T-helper 9 cell (primary cell): ENCODE measurements at regions not wholly inside any gene's neighbourhood (a gene's known extent, or its start where the extent isn't known, plus 50 kb on each side); places are given as distances from the start of the nearest gene placed in this dataset.
"Not testable (repeated sequence)": the region's sequence is repeated elsewhere in the genome, so short reads cannot be mapped to it uniquely, and the experiment has no call there.

Experiments
- DNase-seq: peaks from one replicate; pipeline ENCODE4 v3.0.0-alpha.2; 2020

DNA sequence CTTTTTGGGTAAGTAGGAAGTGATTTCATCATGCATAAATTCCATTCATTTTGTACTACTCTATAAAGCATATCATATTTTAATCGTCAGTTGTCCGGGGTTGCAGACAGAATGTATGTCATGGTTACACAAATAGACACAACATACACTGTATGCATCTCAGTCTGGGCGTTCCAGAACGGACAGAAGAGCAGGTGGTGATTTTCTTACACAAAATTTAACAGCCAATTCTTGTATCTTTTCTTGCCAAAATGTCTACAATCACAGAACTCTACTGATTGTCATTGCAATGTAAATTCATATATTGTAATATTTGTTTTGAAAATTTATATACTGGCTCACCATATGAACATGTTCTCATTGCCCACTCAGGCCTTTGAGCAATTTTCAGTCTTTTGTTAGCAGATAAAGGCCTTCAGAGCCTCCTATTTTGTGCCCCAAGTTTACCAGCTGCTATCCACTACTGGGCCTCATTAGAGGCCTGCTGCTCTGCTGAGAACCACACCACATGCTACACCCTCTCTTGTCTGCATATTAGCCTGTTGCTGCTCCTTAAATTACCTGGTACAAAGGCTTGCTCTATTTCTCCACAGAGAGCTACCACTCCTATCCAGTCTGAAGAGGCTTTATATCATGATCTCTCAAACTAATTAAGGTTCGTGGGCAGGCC is 61.5 kb downstream of the PRDM13 start:
- DNase-seq, result no peak

DNA sequence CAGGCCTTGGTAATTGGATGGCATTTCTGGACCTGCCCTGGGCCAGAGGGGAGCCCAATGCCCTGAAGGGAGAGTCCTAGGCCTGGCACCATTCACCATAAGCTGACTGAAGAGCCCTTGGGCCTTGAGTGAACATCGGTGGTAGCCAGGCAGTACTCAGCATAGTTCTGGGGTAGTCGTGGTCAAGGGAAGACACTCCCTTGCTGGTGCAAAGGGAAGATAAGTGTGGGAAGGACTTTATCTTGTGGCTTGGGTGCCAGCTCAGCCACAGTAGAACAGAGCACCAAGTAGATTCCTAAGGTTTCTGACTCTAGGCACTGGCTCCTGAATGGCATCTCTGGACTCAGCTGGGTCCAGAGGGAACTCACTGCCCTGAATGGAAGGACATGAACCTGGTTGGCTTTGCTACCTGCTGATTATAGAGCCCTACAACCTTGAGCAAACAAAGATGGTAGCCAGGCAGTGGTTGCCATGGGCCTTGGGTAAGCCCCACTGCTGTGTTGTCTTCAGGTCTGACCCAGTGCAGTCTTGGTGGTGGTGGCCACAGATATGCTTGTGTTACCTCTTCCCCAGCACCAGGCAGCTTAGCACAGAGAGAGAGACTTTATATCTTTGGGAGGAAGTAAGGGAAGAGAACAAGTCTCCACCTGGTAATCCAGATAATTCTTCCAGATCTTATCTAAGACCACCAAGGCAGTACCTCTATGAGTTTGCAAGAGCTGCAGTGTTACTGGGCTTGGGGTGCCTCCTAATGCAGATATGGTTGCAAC is 83.5 kb downstream of the PRDM13 start:
- no peak for DNase-seq

DNA sequence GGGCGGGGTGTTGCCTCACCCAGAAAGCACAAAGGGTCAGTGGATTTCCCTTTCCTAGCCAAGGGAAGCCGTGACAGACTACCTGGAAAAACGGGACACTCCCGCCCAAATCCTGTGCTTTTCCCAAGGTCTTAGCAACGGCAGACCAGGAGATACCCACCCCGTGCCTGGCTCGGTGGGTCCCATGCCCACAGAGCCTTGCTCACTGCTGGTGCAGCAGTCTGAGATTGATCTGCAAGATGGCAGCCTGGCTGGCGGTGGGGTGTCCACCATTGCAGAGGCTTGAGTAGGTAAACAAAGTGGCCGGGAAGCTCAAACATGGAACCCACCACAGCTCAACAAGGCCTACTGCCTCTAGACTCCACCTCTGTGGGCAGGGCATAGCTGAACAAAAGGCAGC is 95.7 kb downstream of the PRDM13 start:
- not testable (repeated sequence) for DNase-seq

DNA sequence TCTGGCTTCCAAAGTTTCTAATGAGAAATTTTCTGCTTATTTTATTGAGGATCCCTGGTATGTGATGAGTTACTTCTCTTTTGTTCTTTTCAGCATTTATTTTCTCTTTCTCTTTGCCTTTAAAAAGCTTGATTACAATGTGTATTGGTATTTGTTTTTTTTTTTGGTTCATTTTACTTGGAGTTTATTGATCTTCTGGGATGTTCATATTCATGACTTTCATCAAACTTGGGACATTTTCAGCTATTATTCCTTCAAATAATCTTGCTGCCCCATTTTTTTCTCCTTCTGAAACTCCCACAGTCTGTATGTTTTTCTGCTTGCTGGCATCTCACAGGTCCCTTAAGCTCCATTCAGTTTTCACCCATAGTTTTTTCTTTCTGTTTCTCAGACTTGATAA is 102.4 kb downstream of the PRDM13 start:
- no peak for DNase-seq

DNA sequence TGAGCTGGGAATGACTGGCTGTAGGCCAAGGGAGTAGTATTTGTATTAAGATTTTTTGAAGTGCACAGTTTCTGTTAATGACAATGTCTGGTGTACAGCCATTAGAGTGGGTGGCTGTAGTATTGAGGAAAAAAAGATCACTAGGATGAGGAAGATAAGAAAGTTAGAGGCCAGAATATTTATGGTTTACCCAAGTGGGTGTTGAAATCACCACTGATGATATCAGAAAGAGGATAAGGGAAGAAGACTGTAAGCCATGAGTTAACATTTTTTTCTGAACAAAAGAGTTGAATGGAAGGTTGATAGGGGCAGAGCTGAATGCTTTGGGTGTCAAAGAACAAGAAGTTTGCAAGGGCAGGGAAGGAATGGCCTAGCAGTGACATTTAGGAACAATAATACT is 104.7 kb downstream of the PRDM13 start:
- DNase-seq, result no peak

DNA sequence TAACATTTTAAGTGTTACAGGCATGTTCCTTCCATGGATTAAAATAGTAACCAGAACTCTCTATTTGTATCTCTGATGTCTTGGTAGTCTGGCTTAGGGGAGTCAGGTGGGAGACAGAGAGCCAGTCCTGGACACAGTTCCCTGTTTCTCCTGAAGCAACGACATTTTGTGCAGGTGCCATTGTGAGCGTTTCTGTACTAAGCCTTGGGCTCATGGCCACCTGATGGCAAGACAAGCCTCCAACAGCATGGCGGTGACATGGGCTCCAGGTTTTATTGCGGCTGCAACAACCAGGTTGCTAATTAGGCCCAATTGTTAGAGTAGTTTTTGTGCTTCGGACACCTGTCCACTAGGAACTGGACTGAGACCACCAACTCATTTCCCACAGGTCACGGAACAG is 105.3 kb downstream of the PRDM13 start:
- DNase-seq, result no peak

DNA sequence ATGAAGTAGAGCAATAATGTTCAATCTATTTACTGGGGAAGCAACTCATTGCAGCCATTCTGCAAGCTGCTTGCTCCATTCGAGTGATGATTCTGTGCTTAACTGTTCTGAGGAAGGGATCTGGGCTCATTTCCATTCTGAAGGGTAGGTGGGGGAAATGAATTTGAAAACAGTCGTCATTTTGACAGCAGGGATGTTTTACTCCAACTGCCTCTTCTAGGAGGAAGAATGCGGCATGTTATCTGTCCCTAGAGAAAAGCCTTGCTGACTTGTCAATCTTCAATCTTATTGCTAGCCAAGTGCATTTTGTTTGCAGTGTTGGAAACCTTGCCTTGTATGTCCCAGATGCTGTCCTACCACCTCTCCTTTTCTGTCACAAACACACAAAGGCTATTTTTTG is 105.9 kb downstream of the PRDM13 start:
- no peak for DNase-seq

DNA sequence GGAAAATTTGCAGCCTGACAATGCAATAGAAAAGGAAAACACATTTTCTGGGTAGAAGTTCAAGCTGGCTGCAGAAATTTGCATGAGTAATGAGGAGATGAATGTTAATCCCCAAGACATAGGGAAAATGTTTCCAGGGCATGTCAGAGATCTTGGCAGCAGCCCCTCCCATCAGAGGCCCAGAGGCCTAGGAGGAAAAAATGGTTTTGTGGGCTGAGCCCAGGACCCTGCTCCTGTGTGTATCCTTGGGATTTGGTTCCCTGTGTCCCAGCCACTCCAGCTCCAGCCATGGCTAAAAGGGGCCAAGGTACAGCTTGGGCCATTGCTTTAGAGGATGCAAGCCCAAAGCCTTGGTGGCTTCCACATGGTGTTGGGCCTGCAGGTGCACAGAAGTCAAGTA is 115.4 kb downstream of the PRDM13 start:
- not testable (repeated sequence) for DNase-seq

DNA sequence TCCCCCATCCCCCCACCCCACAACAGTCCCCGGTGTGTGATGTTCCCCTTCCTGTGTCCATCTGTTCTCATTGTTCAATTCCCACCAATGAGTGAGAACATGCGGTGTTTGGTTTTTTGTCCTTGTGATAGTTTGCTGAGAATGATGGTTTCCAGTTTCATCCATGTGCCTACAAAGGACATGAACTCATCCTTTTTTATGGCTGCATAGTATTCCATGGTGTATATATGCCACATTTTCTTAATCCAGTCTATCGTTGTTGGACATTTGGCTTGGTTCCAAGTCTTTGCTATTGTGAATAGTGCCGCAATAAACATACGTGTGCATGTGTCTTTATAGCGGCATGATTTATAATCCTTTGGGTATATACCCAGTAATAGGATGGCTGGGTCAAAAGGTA is 123.6 kb downstream of the PRDM13 start:
- DNase-seq, result not testable (repeated sequence)

DNA sequence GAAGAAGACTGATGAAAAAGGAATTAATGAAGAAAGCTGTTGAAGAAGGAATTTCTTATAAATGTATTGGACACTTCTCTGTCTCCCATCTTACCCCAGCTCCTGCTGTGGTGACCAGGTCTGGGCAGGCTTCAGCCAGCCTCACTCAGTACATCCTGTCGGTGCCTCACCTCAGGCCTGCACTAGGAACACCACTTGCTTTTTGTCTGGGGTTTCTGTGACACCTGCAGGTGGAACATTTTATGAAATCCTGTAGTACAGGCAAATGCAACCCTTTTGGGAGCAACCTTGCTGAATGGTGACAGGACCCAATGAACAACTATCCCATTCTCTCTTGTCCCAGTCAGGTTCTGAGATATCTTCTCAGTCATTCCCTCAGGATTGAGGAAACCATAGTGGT is 129.7 kb downstream of the PRDM13 start:
- no peak for DNase-seq

DNA sequence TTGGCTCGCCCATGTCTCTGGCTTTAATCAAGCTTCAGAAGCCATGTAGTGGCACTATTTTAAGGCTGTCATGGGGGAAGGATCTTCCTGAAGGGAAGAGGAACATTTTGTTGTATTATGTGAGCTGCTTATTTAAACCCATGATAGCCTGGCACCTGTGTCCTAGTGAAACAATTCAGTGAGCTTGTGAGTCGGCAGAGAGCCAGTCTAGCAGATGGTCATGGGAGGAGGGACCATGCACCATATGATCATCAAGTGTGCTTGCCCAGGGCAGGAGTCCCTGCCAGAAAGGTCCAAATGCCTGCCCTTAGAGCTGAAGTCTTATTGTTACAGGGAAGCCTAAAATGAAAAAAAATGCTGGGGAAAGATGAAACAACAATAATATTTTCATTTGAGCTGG is 132.9 kb downstream of the PRDM13 start:
- DNase-seq, result no peak

DNA sequence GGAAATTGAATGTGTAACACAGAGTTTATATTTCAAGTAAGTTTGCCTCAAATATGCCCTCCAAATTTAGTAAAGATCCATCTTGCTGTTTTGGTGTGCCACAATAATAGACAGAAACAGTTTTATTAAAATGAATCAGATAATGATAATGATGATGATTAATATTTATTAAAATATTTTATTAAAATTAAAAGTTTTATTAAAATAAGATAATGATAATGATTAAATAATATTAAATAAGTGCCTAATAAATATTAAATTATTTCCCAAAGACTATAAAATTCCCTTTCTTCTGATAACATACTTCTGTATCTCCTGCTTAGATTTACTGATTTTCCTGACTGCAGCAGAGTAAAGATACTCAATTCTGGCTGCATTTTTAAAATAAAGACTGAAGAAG is 134.5 kb downstream of the PRDM13 start:
- no peak for DNase-seq

DNA sequence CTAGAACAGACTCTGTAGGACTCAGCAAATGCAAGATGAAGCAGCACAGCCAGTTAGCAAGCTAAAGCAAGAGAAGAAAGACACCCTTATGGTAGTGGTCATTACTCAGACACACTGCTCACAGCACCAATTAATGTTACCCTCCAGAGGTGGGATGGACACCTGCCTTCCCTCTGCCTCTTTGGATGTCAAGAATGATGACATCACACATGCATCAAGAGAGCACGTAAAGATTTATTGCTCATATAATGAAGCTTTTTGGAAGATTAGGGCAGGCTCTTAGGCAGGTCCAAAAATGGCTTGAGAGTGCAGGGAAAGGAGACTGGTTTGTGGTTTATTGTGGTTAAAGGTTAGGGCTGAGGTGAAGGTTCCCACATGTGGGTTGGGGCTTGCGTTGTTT is 137.0 kb downstream of the PRDM13 start:
- no peak for DNase-seq

DNA sequence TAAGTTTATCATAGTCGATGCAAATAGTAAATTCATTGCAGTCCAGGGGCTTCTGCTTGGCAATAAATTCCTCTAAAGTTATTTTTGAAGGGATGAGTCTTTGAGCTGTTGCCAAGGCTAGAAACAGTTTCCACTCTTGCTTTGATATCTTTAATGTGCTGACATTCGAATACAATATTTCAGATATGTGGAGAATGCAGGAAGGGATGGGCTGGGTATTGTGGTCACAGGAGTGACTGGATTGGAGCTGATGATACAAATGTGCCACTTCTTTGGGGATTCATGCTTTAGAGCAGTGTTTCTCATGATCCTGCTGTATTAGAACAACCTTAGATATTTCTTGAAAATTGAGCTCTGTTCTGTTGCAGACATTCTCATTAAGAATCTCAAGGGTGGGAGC is 139.0 kb downstream of the PRDM13 start:
- DNase-seq, result no peak

DNA sequence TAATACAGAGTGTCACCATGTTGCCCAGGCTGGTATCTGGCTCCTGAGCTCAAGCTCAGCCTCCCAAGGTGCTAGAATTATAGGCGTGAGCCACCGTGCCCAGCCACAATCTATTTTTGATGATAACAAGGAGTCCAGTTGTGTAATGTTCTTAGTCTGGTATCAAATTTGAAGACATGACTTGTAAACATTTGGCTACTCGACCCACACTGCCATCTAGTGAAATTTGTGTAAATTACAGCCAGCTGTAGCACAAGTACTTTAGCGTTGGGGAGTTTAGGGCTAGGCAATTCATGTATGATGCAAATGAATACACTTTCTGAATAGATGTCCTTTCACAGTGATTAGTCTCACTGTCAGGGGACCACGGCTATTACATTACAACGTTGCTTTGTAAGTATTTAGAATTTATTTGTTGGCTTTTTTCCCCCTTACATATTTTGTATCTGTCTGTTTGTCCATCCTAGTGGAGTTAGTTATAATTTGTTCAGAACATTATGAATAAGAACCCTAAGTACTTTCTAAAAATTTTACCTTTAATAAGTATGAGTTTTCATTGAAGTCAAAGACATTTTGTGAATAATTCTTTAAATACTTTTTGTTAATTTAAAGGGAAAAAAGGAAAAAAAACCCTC is 139.7 kb downstream of the PRDM13 start:
- DNase-seq, result peak; percentile 16

DNA sequence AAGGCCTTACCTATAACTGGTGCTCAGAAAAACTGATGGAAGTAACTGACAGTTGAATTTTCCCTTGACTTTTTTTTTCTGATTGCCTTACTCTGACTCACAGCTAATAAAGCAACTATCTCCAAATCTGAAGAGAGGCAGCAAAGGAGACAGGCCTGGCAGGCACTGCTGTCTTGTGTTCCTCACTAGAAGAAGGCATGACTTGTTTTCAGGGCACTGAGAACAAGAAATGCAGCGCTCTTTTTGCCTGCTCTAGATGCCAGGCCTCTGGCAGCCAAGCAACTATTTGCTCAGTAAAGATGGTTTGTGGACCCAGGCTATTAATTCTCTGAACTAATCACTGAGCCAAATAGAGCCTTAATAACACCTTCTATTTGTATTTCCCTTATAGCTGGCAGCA is 155.1 kb downstream of the PRDM13 start:
- no peak for DNase-seq

DNA sequence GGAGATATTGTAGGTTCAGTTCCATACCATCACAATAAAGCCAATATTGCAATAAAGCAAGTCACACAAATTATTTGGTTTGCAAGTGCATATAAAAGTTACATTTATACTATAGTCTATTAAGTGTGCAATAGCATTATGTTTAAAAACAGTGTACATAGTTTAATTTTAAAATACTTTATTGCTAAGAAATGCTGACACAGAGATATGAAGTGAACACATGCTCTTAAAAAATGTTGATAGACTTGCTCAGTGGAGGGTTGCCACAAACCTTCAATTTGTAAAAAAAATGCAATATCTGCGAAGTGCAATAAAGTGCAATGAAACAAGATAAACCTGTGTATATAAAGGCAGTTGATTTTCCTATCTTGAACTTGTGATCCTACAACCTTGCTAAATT is 161.5 kb downstream of the PRDM13 start:
- no peak for DNase-seq

DNA sequence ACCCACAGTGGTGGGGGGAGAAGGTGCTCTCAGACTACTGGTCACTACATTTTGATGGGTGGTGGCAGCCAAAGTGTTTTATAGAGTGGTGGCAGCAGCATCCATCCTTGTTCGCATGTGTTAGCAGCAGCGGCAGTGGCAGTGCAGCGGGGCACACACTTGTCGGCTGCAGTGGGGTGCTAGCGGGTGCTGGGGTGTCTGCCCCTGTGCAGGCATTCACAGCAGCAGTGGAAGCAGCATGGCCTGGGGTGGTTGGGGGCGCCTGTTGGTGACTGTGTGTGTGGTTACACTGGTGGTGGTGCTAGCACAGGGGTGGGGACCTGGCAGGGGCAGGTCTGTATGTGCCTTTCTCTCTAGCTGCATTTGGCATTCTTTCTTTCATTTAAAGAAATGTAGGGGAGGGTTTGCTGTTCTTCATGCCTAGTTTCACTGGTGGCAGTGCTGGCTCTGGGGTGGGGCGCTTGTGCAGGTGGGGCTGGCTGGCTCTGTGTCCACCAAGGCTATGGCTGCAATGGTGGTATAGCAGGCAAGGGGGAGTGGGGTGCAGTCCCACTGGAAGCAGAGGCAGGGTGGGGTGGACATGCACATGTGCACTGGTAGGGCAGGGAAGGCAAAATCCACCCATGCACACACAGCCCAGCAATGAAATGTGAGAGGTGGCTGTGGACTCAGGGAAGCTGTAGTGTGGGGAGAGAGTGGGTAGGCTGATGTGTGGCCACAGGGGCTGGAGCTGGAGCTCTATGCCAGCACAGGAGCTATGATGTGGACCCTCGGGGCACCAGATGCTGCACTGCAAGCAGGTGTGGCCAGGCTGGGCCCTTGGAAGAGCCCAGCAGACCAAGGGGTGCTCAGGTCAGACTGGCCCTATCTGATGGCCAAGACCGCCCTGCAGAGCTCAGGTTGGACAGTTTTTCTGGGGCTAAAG is 173.3 kb downstream of the PRDM13 start:
- DNase-seq, result no peak

DNA sequence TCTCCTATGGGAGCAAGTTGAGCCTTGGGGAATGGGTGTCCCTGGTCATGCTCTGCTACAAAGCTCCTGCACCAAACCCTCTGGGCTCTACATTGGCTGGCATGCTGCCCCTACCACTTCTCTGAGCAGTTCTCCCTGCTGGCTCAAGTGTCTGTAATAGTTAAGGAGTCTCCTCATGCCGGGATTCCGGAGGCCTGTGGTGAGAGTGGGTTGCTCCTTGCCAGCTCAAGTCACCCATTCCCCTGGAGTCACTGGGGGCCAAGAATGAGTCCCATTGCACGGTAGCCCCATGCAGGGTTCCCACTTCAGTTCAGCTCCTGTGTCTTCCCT is 173.9 kb downstream of the PRDM13 start:
- no peak for DNase-seq

DNA sequence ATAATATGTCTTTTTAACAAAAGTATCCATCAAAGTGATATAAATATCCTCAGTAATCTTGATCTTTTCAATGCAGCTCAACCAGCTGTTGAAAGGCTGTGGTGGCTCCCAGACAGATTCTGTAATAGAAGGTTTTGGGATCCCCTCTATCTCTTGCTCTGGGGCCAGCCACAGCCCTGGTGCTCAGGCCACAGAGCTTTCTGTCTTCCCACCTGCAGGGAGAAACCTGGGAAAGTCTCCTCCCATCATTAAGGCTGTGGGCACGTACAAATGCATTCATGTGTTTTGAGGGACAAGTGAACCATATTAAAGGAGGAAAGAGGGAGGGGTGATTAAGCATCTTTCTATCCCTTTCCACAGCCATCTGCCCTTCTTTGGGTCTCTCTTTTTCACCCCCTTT is 183.1 kb downstream of the PRDM13 start:
- no peak for DNase-seq

DNA sequence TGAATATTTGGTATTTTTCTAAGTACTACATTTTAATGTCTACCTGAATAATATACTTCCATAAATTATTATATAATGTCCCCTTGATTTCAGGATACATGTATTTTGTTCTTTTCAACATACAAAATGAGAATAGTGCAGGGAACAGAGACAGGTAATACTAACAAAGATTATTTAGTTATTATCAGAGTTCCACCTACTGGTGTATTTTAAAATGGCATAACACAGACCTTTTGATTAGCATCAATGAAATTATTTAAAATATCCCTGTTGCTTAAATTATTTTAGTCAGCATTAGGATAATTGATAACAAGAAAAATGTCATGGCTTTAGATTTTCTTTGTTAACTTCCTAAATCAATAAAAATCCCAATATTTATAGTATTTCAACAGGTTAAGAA is 184.0 kb downstream of the PRDM13 start:
- no peak for DNase-seq

DNA sequence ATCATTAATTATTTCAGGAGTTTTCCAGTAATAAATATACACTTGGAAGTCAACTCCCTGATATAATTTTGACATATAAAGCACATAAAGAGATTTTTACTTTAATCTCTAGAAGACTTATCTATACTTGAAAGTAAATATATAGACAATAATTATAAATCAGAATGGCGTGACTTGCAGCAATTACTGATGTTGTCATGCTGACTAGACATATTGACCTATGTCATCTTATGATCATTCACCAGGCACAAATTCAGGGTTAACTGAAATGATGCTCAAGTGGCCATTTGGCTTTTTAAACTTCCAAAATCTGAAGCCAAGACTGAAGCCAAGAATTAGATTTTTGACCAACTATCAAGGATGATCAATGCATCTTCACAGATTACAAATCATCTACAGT is 192.2 kb downstream of the MCHR2 start:
- DNase-seq, result no peak

DNA sequence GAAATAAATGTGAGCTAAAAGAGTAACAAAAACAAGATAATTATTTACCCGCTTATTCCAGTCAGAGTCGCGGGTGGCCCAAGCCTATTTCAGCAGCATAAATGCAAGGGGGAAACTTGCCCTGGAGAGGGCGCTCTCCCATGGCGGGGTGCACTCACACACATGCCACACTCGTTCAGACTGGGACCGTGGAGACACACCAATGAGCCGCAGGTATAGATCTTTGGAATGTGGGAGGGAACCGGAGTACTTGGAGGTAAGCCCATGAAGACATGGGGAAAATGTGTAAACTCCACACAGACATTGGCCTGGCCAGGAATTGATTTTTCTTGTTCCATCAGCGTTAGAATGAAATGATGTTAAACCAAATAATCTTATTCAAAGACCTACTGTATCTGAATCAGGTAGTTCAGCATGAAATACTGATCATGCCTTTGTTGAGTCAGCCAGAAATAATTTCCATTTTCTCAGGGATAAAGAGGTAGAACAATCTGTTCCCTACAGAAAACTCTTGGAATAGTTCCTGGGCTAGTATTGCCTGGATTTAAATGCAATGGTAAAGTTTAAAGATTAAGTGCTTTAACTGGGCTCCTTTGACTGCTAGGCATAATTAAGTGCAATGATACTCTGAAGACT is 191.5 kb downstream of the MCHR2 start:
- no peak for DNase-seq
